GM12873 (cell line): ENCODE measurements at regions not wholly inside any gene's neighbourhood (a gene's known extent, or its start where the extent isn't known, plus 50 kb on each side); places are given as distances from the start of the nearest gene placed in this dataset.

Experiments used
- CTCF ChIP-seq: IDR thresholded peaks from 2 replicates; pipeline ENCODE4 v1.5.1; 2012; ENCODE audit warnings: low read depth, mild to moderate bottlenecking, moderate library complexity, low read length, control low read depth; ENCODE audit not compliant: insufficient read depth; ENCODE audit errors: missing control alignments

- peak; percentile 22 for TF ChIP-seq CTCF
These were observed 340.2 kb upstream of the IGF1R start for GRCh38 chr15:98308117-98308516.

GRCh38 chr15:98311566-98312188 is 336.7 kb upstream of the IGF1R start:
- peak; percentile 77 for TF ChIP-seq CTCF

GRCh38 chr15:98312913-98313312 is 335.4 kb upstream of the IGF1R start:
- no peak for TF ChIP-seq CTCF

GRCh38 chr15:98315971-98316370 is 332.4 kb upstream of the IGF1R start:
- TF ChIP-seq CTCF, result no peak

- TF ChIP-seq CTCF, result no peak
These were observed 326.4 kb upstream of the IGF1R start for GRCh38 chr15:98321896-98322295.

- TF ChIP-seq CTCF, result no peak
These were observed 325.8 kb upstream of the IGF1R start for GRCh38 chr15:98322581-98322980.

- no peak for TF ChIP-seq CTCF
These were observed 323.9 kb upstream of the IGF1R start for GRCh38 chr15:98324341-98324970.
